ENCODE measurements at regions not wholly inside any gene's neighbourhood (a gene's known extent, or its start where the extent isn't known, plus 50 kb on each side); places are given as distances from the start of the nearest gene placed in this dataset.

DNA sequence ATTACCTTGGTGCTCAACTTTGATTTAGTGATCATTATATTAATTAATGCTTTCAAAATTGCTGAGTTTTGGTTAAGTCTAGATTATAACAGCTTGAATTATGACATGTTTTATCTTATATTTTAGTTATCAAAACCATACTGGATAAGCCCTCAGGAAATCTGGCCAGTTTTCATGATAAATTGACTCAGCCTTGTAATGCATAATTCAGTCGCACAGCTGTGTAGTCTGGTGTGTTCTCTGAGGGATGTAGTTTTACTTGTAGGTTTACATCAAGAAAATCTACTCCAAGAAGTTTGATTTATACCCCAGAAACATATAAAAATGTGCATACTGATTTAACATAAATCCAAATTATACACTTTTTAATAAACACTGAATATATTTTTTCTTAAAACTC is 477.5 kb downstream of the SPRY1 start:
- H3K27me3 Mint-ChIP-seq: no peaks in the 10 kb centered on the region
- ChIA-PET POLR2A (no interaction called here), CTCF (no interaction called here)
- H3K9me3 Mint-ChIP-seq: no peaks in the 10 kb centered on the region
- H3K27ac Mint-ChIP-seq: no peak overlapping the region
- no peaks in the 10 kb centered on the region for H3K36me3 Mint-ChIP-seq
- H3K4me3 Mint-ChIP-seq: no peak overlapping the region
- no peaks in the 10 kb centered on the region for H3K4me1 Mint-ChIP-seq (ENCODE audit: low read depth)
- intact Hi-C loops (cut with micrococcal nuclease): no loop called here
- no peak for DNase-seq

DNA sequence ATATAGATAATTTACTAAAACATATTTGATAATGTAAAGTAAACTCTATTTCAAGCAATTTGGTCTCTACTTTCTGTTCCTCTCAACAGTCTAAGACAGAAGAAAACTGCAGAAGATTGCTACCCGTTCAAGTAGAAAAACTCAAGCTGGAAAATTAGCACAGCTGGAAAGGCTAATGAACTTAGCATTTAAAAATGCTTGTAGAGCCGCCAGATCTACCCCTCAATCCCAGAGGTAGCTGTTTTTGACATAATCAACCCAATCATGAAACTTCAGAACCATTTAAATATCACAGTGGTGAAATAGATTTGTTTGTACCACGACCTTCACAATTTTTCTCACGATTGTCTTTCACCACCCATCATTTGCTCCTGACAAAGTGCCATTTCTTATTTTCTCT is 479.5 kb downstream of the SPRY1 start:
- Mint-ChIP-seq H3K36me3 (no peaks in the 10 kb centered on the region), H3K27ac (no peak overlapping the region), H3K27me3 (no peaks in the 10 kb centered on the region), H3K4me1 (ENCODE audit: low read depth) (no peaks in the 10 kb centered on the region), H3K4me3 (no peak overlapping the region), H3K9me3 (no peaks in the 10 kb centered on the region)
- no peak for DNase-seq
- intact Hi-C loops (cut with micrococcal nuclease): no loop called here
- ChIA-PET CTCF (no interaction called here), POLR2A (no interaction called here)

DNA sequence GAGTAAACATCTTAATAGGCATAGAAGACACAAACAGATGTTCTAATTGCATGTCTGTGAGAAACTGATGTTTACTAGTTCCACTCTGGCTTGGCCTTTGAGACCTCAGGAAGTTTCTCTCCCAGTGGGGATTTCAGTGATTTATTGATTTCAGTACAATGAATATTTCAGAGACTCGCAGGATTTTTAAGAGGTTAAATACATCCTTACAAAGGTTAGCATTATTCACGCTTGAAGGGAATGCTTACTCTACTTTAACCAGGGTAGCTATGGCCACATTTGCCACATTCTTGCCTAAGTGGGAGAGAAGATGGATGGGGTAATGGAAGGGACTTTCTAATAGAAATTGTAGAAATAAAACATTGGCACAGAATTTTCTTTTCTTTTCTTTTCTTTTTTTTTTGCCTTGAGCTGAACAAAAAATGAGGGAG is 480.1 kb downstream of the SPRY1 start:
- ChIA-PET POLR2A (no interaction called here), CTCF (interaction anchor here (0.6 kb wide), 1 partner anchor 10 kb away, joined by 4 read pairs; no protein-coding TSS in a partner anchor)
- no peaks in the 10 kb centered on the region for H3K27me3 Mint-ChIP-seq
- no peaks in the 10 kb centered on the region for H3K36me3 Mint-ChIP-seq
- no peaks in the 10 kb centered on the region for H3K9me3 Mint-ChIP-seq
- no peaks in the 10 kb centered on the region for H3K4me1 Mint-ChIP-seq (ENCODE audit: low read depth)
- no peak for DNase-seq
- no peak overlapping the region for H3K4me3 Mint-ChIP-seq
- intact Hi-C loops (cut with micrococcal nuclease): no loop called here
- H3K27ac Mint-ChIP-seq: no peak overlapping the region

DNA sequence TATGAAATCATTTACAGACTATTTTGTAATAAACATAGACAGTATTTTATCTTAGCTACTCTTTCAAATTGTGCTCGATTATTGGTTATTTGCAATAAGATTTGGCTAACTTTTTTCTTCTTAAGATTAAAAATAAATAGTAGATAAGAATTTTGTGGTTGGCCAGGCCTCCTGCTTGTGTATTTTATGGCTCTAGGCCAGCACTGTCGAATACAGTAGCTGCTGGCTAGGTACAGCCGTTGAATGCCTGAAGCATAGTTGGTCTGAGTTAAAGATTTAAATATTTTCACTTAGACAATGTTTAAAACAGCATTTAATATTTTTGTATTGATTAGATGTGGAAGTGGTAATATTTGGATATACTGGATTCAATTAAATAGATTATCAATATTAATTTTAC is 481.0 kb downstream of the SPRY1 start:
- POLR2A ChIA-PET: no interaction called here
- no peaks in the 10 kb centered on the region for H3K9me3 Mint-ChIP-seq
- H3K36me3 Mint-ChIP-seq: no peaks in the 10 kb centered on the region
- H3K27ac Mint-ChIP-seq: no peak overlapping the region
- no peak overlapping the region for H3K4me3 Mint-ChIP-seq
- no peaks in the 10 kb centered on the region for H3K4me1 Mint-ChIP-seq (ENCODE audit: low read depth)
- intact Hi-C loops (cut with micrococcal nuclease): no loop called here
- H3K27me3 Mint-ChIP-seq: no peaks in the 10 kb centered on the region
- no peak for DNase-seq
- CTCF ChIA-PET: no interaction called here

DNA sequence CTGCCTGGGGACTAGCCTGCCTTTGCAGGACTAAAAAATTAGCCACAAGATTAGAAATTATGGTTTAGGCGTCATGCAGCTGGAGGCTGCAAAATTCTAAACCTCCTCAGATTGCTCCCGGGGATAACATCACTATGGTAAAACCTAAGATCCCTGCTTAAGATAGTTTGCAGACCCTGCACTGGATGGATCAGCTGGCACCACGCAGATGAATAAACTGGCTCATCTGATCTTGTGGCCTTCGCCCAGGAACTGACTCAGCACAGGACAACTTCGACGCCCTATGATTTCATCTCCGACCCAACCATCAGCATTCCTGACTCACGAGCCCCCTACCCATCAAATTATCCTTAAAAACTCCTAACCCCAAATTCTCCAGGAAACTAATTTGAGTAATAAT is 482.4 kb downstream of the SPRY1 start:
- CTCF ChIA-PET: no interaction called here
- POLR2A ChIA-PET: no interaction called here
- intact Hi-C loops (cut with micrococcal nuclease): no loop called here
- H3K4me1 Mint-ChIP-seq (ENCODE audit: low read depth): no peaks in the 10 kb centered on the region
- DNase-seq: no peak
- H3K4me3 Mint-ChIP-seq: no peak overlapping the region
- no peaks in the 10 kb centered on the region for H3K36me3 Mint-ChIP-seq
- H3K27ac Mint-ChIP-seq: no peak overlapping the region
- no peaks in the 10 kb centered on the region for H3K27me3 Mint-ChIP-seq
- no peaks in the 10 kb centered on the region for H3K9me3 Mint-ChIP-seq

DNA sequence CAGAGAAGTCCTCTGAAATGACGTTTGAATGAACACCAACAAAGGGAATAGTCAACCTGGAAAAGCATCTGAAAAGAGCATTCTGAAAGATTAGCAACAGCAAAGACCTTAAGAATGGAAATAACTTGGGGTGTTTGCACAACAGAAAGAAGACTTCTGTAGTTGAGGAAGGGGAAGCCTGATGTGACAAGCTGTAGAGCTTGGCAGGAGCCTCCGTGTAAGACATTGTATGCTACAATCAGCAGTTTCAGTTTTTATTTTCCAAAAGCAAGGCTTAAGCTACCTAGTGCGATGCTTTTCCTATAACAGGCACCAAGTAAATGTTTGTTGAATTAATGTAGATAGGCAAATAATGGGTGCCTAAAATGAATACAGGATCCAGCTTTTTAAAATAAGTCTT is 484.0 kb downstream of the SPRY1 start:
- H3K36me3 Mint-ChIP-seq: no peaks in the 10 kb centered on the region
- ChIA-PET POLR2A (no interaction called here), CTCF (no interaction called here)
- DNase-seq: no peak
- H3K4me1 Mint-ChIP-seq (ENCODE audit: low read depth): no peaks in the 10 kb centered on the region
- intact Hi-C loops (cut with micrococcal nuclease): no loop called here
- no peak overlapping the region for H3K27ac Mint-ChIP-seq
- no peaks in the 10 kb centered on the region for H3K27me3 Mint-ChIP-seq
- peaks cover 2% of the 10 kb centered on the region for H3K9me3 Mint-ChIP-seq
- H3K4me3 Mint-ChIP-seq: no peak overlapping the region

DNA sequence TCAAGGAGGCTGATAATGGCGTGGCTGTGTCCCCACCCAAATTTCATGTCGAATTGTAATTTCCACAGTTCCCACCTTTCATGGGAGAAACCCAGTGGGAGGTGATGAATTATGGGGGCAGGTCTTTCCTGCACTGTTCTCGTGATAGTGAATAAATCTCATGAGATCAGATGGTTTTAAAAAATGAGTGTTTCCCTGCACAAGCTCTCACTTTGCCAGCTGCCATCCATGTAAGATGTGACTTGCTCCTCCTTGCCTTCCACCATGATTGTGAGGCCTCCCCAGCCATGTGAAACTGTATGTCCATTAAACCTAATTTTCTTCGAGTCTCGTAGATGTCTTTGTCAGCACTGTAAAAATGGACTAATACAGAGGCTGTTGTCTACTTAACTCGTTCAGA is 488.3 kb downstream of the SPRY1 start:
- Mint-ChIP-seq H3K36me3 (no peaks in the 10 kb centered on the region), H3K9me3 (peaks cover 2% of the 10 kb centered on the region), H3K27me3 (no peaks in the 10 kb centered on the region), H3K4me3 (no peak overlapping the region), H3K4me1 (ENCODE audit: low read depth) (no peaks in the 10 kb centered on the region), H3K27ac (no peak overlapping the region)
- DNase-seq: no peak
- intact Hi-C loops (cut with micrococcal nuclease): no loop called here
- CTCF ChIA-PET: no interaction called here
- POLR2A ChIA-PET: no interaction called here

DNA sequence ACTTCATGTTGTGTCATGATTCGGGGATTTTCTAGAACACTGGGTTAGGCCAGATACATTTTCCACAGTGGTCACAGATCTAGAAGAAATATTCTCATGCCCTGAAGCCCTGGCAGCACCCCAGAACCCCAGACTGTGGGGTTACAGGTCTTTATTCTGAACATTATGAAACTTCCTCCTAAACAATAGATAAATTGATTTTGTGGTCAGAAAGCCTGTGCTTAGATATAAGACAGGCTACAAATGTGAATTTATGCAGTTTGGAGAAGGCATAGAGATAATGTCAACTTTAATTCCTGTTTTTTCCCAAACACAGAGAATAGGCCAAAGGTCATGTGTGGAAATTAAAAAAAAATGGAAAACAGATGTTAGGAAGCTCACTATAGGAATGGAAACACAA is 492.9 kb downstream of the SPRY1 start:
- intact Hi-C loops (cut with micrococcal nuclease): no loop called here
- Mint-ChIP-seq H3K9me3 (peaks cover 2% of the 10 kb centered on the region), H3K27me3 (no peaks in the 10 kb centered on the region), H3K4me3 (no peak overlapping the region), H3K4me1 (ENCODE audit: low read depth) (no peaks in the 10 kb centered on the region), H3K36me3 (no peaks in the 10 kb centered on the region), H3K27ac (no peak overlapping the region)
- no peak for DNase-seq
- CTCF ChIA-PET: no interaction called here
- POLR2A ChIA-PET: no interaction called here

DNA sequence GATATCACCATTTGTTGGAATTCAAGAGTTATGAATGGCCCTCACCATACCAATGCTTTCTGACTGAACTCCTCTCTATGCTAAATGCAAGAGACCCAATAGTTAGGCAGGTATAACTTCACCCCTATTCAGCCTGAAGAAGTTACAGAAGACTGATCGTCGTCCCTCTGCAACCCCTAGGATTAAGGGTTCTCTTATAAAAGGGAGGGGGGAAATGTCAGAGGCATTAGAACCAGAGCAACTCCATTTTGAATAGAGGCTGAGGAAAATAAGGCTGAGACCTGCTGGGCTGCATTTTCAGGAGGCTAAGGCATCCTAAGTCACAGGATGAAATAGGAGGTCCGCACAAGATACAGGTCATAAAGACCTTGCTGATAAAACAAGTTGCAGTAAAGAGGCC is 494.3 kb downstream of the SPRY1 start:
- intact Hi-C loops (cut with micrococcal nuclease): no loop called here
- ChIA-PET CTCF (no interaction called here), POLR2A (no interaction called here)
- Mint-ChIP-seq H3K36me3 (no peaks in the 10 kb centered on the region), H3K9me3 (no peaks in the 10 kb centered on the region), H3K27me3 (no peaks in the 10 kb centered on the region), H3K4me3 (no peak overlapping the region), H3K27ac (no peak overlapping the region), H3K4me1 (ENCODE audit: low read depth) (no peaks in the 10 kb centered on the region)
- DNase-seq: no peak

DNA sequence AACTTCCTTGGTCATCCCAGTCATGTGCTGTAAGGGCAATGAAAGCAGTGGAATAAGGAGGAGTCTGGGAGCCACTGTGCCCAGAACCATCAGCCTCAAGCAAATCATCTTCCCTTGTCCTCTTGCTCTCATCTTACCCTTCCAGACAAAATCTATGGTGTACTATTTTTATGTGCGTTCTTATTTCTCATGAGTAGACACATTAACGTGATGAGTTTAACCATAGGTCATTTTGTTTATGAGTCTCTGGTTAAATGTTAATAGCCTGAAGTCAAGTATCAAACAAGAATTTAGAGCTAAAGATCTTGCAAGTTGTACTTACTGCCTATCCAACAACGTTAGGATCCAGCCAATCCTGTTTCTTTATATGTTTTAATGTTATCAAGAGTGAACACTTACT is 495.3 kb downstream of the SPRY1 start:
- H3K4me3 Mint-ChIP-seq: no peak overlapping the region
- no peak overlapping the region for H3K27ac Mint-ChIP-seq
- intact Hi-C loops (cut with micrococcal nuclease): no loop called here
- CTCF ChIA-PET: no interaction called here
- H3K36me3 Mint-ChIP-seq: no peaks in the 10 kb centered on the region
- H3K4me1 Mint-ChIP-seq (ENCODE audit: low read depth): no peaks in the 10 kb centered on the region
- DNase-seq: no peak
- POLR2A ChIA-PET: no interaction called here
- H3K27me3 Mint-ChIP-seq: no peaks in the 10 kb centered on the region
- no peaks in the 10 kb centered on the region for H3K9me3 Mint-ChIP-seq

DNA sequence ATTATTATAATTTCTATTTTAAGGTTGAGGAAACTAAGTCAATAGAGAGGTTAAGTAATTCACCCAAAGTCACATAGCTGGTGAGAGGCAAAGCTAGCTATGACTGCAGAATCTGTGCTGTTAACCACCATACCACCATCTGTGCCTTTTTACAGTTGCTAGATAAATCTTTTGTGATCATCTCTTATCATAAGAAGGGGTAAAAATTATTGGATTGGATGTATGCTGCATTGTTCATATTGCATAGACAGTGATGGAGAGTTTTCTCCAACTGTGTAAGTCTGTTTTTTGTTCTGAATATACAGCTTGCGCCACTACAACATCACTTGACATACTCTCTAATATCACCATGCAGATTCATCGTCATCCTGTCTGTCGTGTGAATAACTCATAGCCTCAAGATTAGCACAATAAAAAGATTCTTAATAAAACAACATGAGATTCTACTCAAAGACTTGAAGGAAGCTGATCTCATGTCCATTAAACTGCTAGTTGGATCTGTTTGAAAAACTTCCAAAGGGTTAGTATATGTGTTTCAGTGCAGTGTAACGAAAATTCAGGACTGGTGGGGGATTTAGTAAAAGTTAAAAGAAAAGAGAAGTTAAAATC is 495.9 kb downstream of the SPRY1 start:
- ChIA-PET CTCF (no interaction called here), POLR2A (no interaction called here)
- Mint-ChIP-seq H3K27me3 (no peaks in the 10 kb centered on the region), H3K9me3 (no peaks in the 10 kb centered on the region), H3K36me3 (no peaks in the 10 kb centered on the region), H3K4me1 (ENCODE audit: low read depth) (no peaks in the 10 kb centered on the region), H3K4me3 (no peak overlapping the region), H3K27ac (no peak overlapping the region)
- DNase-seq: no peak
- intact Hi-C loops (cut with micrococcal nuclease): no loop called here

DNA sequence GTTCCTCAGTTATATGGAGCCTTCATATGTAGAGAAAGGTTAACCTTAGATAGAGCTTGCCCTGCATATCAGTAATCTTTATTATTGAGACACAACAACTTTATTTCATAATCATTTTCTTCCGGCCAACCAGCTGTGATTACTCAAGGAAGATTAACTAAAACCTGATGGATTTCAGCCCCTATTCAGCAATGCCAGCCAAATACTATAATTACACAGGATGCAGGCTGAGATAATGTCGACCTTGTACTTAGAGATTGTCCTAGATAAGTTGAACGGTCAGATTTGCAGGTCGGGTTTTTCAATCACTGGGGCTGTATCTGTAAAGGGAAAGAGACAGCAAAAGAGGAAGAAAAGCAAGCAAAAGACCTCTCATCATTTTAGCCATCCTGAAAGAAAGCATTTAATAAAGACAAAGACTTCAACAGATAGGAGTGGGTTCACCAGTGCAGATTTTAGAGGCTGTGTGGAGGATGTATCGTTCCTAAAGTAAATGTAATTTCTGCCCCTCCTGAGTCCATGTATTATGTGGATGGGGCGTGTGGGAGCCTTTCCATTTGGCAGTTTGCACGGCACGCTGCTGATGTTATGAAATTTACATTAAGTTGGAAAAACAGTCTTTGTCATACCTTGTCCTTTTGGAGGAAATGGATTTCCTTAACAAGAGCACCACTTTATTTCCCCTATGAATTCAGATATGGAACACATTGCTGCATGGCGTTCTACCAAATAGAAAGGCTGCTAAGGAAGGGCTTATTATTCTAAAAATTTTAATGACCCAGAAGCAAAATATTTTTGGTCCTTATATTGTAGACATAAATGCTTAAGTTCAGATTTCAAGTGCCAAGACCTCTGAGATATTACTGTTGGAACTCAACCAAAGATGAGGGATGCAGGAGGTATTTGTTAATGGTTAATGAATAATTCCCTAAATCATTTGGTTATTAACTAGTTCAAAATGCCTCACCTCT is 496.7 kb downstream of the SPRY1 start:
- H3K4me3 Mint-ChIP-seq: no peak overlapping the region
- CTCF ChIA-PET: no interaction called here
- H3K27ac Mint-ChIP-seq: no peak overlapping the region
- POLR2A ChIA-PET: no interaction called here
- no peaks in the 10 kb centered on the region for H3K4me1 Mint-ChIP-seq (ENCODE audit: low read depth)
- no peaks in the 10 kb centered on the region for H3K9me3 Mint-ChIP-seq
- DNase-seq: no peak
- intact Hi-C loops (cut with micrococcal nuclease): no loop called here
- H3K36me3 Mint-ChIP-seq: no peaks in the 10 kb centered on the region
- H3K27me3 Mint-ChIP-seq: no peaks in the 10 kb centered on the region

DNA sequence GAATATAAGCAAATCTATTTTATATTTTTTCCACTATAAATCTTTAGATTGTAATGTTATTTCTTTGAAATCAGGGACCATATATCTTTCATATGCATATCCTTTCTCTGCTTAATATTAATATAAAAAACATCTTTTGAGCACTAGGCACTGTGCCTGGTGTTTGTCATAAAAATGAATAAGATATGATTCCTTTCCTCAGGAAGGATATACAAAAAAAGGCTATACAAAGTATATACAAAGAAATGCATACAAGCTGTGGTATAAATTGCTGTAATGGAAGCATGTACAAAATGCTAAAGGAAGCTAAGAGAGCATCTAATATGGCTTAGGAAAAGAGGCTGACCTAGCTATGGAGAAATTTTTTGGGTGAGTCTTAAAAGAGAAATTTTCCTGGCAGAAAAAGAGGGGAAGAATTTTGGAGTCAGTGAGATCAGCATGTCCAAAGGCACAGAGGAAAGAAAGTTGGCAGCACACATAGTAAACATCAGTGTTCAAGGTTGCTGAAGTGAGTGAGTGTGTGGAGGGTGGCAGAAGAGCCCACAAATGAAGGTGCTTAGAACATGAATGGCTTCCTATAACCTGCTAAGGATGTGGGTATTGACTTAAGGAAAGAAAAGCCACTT is 500.0 kb downstream of the SPRY1 start:
- ChIA-PET CTCF (no interaction called here), POLR2A (no interaction called here)
- no peak overlapping the region for H3K27ac Mint-ChIP-seq
- no peaks in the 10 kb centered on the region for H3K9me3 Mint-ChIP-seq
- no peak for DNase-seq
- no peaks in the 10 kb centered on the region for H3K27me3 Mint-ChIP-seq
- H3K36me3 Mint-ChIP-seq: no peaks in the 10 kb centered on the region
- no peak overlapping the region for H3K4me3 Mint-ChIP-seq
- intact Hi-C loops (cut with micrococcal nuclease): no loop called here
- no peaks in the 10 kb centered on the region for H3K4me1 Mint-ChIP-seq (ENCODE audit: low read depth)

Data from activated CD4-positive, alpha-beta memory T cell treated with anti-CD3 and anti-CD28 coated beads for 36 hours (primary cell).